HG02938 (cell line): ENCODE measurements at regions not wholly inside any gene's neighbourhood (a gene's known extent, or its start where the extent isn't known, plus 50 kb on each side); places are given as distances from the start of the nearest gene placed in this dataset.
"Not testable (repeated sequence)": the region's sequence is repeated elsewhere in the genome, so short reads cannot be mapped to it uniquely, and the experiment has no call there.

Experiments used
- ATAC-seq: cut with Tn5 transposase; IDR thresholded peaks from one replicate; pipeline ENCODE4 v1.9.1; 2021; ENCODE audit warnings: mild to moderate bottlenecking, moderate library complexity; ENCODE audit not compliant: unreplicated experiment

DNA sequence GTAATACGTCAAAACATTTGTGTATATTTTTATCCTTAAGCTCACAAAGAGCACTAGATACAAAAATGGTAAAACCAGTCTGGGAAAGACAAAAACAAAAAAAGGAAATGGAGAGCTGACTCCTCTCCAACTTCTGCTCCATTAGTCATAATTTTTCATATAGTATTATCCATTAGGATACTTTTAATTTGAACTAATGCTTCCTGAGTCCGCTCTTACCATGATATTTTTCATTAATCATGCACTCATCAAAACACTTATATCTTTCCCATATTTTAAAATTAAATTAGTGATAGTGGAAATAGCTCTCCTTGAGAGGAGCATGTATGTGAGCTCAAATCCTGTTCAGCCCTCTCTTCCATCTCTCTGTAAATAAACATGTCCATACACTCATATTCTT, 1093.0 kb upstream of the MIR17HG start:
- ATAC-seq: no peak

DNA sequence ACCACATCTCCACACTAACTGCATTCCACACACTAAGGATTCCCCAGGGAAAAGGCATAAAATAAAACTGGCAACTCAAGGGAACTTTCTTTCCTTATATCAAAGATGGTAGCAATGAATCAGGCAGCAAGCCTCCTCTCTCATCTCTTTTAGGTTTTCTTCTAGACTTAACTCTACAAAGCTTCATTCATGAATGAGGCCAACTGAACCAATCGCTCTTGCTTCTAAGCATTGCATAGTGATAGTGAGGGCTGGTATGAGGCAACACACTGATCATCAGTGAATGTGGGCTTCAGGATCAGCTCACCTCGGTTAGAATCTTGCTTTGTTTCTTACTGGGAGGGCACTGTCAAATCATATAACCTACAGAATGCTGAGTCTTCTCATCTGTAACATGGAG, 1090.7 kb upstream of the MIR17HG start:
- ATAC-seq: no peak

DNA sequence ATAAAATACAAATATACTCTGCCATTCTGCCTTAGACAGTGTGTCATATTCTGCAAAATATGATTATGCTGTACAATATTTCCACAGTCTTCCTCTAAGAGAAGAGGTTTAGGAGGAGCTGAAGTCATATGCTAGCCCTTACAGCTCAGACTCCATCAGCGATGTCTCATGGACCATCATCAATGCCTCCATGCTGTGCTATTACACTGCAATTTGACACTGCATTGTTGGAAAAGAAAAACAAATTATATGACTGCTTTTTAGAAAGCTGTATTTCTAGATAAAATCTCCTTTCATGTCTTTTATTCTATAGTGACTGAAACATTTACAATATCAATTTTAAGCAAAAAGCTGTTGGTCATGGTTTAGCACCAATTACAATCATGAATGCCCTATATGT, 1089.4 kb upstream of the MIR17HG start:
- ATAC-seq: no peak

DNA sequence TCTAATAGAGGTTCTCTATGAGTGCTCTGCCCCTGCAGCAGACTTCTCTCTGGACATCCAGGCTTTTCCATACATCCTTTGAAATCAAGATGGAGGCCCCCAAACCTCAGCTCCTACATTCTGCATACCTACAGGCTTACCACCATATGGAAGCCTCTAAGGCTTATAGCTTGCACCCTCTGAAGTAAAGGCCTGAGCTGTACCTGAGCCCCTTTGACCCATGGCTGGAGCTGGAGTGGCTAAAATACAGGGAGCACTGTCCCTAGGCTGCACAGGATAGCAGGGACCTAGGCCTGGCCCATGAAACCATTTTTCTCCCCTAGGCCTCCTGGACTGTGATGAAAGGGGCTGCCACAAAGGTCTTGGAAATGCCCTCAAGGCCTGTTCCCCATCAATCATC, 1086.1 kb upstream of the MIR17HG start:
- ATAC-seq: no peak

DNA sequence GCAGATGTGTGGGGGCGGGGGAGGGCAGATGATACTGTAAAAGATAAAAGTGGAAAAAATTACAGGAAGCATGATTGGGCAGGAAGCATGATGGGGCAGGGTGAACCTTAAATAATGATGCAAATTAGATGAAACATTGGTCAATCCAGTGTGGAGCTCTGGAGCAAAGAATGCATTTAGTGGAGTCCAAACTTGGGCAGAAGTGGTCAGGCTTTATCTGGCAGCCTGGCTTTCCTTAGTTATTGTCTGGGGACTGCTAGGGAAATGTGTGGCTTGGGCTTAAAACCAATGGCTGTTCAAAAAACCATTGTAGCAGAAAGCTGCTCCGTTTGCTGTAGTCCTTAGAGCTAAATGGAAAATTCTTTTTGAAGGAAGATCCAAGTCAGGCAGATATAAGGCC, 1077.3 kb upstream of the MIR17HG start:
- no peak for ATAC-seq

DNA sequence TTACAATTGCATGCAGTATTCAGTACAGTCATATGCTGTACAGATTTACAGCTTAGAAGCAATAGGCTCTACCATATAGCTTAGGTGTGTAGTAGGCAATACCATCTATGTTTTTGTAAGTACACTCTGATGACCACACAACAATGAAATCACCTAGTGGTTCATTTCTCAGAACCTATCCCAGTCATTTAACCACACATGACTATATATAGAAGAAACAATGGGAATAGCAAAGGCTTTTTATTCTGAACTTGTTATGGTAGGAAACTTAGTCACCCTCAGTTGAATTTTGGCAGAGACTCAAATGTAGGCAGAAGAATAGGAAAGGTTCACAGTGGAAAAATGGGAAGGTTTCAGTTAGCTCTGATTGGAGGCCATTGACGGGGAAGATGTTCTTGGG, 1075.1 kb upstream of the MIR17HG start:
- no peak for ATAC-seq

DNA sequence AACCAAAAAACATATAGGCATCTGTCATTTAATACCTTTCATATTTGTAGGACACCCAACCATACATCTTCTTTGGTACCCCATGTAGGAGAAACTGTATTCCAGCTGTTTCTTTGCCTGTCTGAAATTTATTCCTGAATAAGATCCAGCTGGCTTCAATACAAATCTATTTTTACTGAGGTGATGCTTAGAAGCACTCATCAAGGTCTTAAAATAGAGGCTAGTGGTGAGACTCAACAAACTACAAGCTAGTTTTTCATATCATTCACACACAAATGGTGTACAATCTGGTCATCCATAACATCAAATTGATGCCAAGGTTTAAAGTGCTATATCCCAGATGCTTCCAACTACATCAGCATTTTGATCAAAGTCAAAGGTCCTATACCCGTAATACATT, 1071.3 kb upstream of the MIR17HG start:
- no peak for ATAC-seq

DNA sequence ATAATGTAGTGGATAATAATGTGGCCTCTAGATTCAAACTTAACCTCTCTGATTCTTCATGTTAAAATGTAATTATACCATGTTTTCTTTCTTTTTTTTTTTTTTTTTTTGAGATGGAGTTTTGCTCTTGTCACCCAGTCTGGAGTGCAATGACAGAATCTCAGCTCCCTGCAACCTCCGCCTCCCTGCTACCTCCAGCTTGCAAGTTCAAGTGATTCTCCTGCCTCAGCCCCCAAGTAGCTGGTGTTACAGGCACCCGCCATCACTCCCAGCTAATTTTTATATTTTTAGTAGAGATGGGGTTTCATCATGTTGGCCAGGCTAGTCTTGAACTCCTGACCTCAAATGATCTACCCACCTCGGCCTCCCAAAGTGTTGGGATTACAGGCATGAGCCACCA, 1069.3 kb upstream of the MIR17HG start:
- not testable (repeated sequence) for ATAC-seq

DNA sequence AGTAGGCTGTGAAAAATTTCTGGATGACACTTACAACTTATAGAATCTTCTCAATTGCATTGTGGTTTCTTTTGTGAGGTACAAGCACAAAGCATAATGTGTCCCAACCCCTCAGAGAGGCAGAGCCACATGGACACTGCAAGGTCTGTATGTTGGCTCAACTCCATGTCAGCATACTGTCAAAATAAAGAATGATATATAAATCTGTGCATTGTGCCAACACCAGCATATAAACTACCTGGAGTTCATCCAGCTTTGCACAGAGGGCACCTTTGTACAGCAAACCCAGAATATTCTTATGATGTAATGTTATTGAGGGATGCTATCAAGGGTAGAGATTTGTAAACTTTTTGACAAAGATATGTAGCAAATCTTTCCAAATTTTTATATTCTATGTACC, 1065.8 kb upstream of the MIR17HG start:
- ATAC-seq: no peak

DNA sequence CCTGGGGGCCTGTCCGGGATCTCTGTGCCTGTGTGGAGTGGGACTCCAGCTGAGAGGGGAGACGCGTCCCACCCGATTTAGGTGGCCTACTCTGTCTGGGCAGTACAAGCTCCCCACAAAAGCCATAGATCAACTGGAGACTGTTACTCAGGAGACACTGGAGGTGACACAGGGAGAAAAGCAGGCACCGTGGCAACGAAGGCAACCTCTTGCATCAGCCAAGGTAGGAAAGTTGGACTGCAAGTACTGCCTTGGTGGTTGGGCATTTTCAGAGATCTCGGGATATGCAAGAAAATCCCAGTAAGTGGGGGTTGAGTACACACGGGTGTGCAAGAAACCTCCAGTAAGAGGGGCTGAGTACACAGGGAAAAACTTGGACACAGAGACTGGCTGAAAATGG, 1060.0 kb upstream of the MIR17HG start:
- no peak for ATAC-seq

DNA sequence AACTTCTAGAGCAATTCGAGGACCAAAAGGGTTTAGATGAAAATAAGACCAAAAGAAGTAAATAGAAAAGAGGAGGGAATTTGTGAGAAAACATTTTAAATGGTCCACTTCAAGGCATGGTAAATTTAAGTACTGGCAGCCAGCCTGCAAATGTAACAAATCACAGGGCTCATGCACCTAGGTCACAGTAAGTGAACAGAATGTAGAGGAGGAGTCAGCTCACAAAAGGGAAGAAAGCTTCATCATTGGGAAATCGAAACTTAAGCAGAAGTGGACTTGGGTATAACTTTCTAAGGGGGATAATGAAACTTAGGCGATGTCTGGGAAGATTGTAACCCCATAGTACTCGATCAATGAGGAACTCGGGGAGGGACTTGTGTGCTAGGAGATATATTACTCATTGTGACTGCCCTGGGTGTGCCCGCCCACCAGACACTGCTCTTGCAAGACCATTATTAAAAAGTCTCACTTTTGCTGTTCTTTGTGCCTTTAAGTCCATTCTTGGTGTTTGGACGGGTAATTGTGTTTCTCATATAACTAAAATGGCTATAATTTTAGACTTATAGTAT, 1053.6 kb upstream of the MIR17HG start:
- no peak for ATAC-seq

DNA sequence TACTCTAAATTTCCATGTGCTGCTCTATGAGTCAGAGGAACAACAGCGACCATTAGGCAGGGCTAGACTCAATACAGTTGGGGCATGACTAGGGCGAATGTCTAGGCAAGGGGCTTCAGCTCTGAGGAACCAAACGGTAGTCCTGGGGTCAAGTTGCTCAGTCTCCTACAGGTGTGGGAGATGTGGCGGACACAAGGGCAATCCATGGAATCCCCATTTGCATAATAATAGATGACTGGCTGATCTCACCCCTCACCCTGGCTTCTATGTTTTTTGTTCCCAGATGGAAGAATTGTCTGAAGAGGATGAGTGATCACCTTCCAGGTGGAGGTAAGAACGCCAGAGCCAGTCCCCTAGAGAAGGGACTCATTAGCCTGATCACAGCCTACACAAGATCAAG, 1048.2 kb upstream of the MIR17HG start:
- ATAC-seq: no peak

DNA sequence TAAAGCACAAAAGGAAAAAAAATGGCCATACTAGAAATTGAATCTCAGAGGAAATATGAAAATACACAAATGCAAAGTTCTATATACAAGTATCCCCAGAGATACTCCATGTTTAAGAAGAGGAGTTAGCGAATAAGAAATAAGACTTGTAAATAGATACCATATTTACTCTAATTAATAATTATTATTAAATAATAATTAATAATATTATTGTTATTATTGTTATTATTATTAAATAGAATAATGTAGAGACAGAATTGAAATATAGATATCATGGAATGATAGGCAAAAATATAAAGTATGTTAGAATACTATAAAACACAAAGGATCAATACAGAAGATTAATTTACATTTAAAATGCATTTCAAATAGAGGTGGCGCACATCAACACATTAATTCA, 1047.5 kb upstream of the MIR17HG start:
- ATAC-seq: no peak

DNA sequence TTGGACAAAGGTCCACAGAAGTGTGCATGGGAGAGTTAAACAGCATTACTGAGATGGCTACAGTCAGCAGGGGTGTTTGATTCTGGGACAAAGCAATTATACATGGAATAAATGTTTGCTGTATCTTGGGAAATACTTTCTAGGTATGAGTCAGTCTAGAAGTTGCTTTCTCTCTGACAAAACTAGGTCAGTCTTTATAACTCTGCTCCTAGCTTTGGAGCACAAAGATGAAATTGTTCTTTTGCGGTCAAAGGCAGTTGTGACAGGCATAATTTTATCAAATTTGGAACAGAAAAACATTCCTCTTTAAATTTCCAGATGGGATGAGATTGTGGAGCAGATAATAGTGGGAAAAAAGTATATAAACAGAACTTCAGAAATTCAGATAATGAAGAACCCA, 1045.4 kb upstream of the MIR17HG start:
- ATAC-seq: no peak

DNA sequence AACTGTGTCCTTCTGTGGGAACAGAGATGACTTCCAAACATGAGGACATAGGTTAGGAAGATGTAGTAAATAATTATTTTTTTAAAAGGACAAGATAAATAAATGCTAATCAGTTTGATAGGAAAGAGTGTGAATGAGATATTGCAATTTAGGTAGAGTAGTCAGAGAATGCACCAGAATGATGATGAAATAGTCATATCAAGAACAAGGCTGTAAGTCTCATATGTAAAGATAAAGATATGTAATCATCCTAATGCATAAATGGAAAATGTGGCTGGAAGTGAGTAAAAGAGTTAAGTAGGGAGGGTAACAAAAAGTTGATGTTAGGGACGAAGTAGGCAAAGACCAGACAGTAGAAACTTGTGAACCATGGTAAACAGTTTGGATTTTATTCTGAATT, 1041.7 kb upstream of the MIR17HG start:
- no peak for ATAC-seq

DNA sequence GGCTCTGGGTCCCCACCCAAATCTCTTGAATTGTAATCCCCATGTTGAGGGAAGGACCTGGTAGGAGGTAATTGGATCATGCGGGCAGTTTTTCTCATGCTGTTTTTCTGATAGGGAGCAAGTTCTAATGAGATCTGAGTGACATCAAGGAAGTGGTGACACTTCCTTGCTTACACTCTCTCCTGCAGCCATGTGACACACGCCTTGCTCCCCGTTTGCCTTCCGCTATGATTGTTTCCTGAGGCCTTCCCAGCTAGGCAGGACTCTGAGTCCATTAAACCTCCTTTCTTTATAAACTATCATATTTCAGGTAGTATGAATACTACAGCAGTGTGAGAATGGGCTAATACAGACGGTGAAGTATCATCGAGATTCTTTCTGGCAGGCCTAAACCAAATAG, 1040.4 kb upstream of the MIR17HG start:
- ATAC-seq: no peak

DNA sequence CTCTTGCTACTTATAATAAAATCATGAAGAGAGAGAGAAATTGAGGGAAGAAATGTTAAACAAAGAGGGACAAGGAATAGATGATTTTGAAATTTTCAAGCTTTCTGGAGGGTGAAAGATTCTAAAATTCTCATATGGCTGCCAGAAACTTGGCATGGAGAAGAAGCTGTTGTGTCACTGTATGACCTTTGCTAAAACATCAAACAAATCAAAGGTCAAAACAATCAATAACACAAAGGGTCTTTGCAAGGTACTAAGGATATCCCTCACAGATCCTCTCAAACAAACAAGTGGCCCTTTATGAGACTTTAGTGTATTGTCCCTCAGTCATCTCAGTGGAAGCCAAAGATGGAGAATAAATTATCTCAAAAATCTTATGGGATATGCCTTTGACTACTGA, 1039.2 kb upstream of the MIR17HG start:
- ATAC-seq: no peak

DNA sequence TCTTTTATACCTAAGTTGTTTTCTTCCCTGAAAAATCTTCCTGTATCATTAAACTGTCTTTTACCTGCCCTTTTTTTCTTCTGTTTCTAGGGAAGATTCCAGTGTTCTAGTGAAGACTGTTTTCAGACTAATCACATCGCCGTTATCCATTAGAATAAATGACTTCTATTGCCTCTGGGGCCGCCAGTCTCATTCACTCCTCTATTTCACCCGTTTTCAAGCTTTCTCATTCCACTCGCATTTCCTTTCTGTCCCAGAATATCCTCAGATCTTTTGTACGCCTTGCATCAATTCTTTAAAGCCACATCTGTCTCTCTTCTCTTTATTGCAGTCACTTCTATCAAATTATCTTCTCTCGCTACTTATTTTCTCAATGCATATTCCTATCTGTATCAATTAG, 1035.6 kb upstream of the MIR17HG start:
- no peak for ATAC-seq

DNA sequence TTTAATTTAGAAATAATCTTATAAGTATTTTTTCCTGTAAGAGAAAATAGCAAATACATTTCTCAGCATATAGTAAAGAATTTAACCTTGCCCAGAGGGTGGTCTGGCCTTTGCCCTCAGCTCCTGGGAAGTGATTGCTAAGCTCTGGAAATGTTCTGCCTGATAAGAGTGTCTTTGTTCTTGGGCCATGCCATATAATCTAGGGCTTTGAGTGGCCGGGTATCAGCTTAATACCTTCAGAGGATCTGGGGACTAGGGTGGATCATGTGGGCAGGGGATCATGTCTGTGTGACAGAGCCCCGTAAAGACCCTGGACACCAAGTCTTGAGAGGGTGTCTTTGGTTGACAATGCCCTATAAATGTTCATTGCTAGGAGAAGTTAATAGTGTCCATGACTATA, 1032.4 kb upstream of the MIR17HG start:
- no peak for ATAC-seq

DNA sequence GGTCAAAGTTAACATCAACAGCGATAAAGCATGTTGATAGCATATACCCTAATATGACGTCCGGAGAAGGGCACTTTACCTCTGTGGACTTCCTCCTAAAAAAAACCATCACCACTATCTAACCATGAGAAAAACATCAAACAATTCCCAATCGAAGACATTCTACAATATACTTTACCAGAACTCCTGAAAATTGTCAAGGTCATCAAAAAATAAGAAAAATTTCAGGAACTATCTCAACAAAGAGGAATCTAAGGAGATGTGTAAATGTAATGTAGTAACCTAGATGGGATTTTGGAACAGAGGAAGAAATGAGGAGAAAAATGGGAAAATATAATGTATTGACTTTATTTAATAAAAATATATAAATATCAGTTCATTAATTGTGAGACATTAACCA, 1026.8 kb upstream of the MIR17HG start:
- no peak for ATAC-seq

DNA sequence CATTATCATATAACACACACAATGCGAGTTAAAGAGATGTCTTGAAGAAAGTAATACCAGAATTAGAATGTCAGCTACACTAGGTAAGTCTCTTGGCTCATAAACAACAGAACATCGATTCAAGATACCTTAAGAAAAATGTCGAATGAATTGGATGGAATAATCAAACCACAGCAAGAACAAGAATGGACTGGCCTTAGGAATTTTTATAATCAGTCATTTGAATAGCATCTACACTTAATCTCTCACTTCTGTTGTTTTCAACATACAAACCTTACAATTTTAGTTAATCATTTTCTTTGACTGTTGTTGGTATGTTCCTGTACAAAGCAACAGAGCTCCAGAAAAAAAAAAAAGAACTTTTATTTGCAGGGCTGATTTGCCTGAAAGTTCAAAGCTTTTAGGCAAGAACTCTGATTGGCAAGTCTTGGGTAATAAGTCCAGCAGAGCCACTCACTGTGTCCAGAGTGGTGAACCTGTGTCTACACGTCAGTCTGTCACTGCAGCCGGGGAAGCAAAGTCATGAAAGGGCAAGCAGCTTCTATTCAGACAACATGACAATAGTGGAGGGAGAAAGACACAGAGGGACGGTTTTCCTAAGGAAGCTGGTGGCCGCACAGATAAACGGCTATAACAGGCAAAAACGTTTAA, 1026.1 kb upstream of the MIR17HG start:
- no peak for ATAC-seq

DNA sequence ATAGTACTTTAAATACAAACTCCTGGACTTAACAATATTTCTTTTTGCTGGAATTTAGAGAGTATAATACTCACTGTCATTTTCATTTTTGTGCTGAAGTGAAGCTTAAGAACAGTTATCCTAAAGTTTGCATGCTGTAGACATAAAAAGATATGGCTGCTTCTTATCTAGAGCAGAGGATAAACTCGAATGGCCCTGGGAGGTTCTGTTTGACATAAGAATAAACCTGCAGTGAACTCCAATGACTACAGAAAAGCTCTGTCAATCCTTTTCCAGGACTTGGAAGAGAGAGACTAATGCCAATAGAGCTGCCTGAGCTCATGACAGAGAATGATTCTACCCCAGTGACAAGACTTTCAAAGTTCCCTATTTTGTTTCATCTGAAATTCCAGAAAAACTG, 1017.8 kb upstream of the MIR17HG start:
- no peak for ATAC-seq

DNA sequence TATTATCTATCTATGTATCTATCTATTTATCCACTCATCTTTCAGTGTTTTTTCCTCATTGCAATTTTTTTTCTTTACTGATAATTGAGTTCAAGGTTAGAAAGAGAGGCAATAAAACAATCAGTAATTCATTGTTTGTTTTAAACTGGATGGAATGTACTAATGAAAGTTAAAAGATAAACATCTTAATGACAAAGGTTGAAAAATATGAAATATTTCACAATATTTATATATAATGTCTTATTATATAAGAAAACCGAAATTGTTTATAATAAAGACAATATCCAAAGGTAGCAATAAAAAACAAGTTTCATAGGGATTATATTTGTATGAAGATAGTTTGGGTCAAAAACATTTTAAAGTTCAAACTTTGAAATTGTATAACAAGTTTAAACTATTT, 1015.5 kb upstream of the MIR17HG start:
- no peak for ATAC-seq
